ENCODE measurements at regions not wholly inside any gene's neighbourhood (a gene's known extent, or its start where the extent isn't known, plus 50 kb on each side); places are given as distances from the start of the nearest gene placed in this dataset.

GRCh38 chr9:80890124-80890523, 799.2 kb downstream of the TLE1 start:
- DNase-seq: no peak

GRCh38 chr9:80885894-80886293, 803.5 kb downstream of the TLE1 start:
- DNase-seq: no peak

- no peak for DNase-seq
Observed at GRCh38 chr9:80883826-80884579, 805.3 kb downstream of the TLE1 start.

- DNase-seq: no peak
Observed at GRCh38 chr9:80883426-80883825, 805.9 kb downstream of the TLE1 start.

GRCh38 chr9:80881940-80882339, 807.4 kb downstream of the TLE1 start:
- DNase-seq: no peak

GRCh38 chr9:80881320-80881719, 808.0 kb downstream of the TLE1 start:
- no peak for DNase-seq

GRCh38 chr9:80878556-80878955, 810.8 kb downstream of the TLE1 start:
- no peak for DNase-seq

GRCh38 chr9:80875947-80876346, 813.4 kb downstream of the TLE1 start:
- DNase-seq: no peak

- DNase-seq: no peak
Observed at GRCh38 chr9:80874276-80874675, 815.1 kb downstream of the TLE1 start.

GRCh38 chr9:80873861-80874260, 815.5 kb downstream of the TLE1 start:
- DNase-seq: no peak

GRCh38 chr9:80871596-80871995, 817.8 kb downstream of the TLE1 start:
- no peak for DNase-seq

GRCh38 chr9:80867731-80868130, 821.6 kb downstream of the TLE1 start:
- no peak for DNase-seq

GRCh38 chr9:80866576-80867227, 822.6 kb downstream of the TLE1 start:
- DNase-seq: no peak

GRCh38 chr9:80866121-80866520, 823.2 kb downstream of the TLE1 start:
- DNase-seq: no peak

GRCh38 chr9:80843028-80843427, 846.3 kb downstream of the TLE1 start:
- no peak for DNase-seq

- no peak for DNase-seq
Observed at GRCh38 chr9:80842389-80842788, 847.0 kb downstream of the TLE1 start.

GRCh38 chr9:80841888-80842287, 847.5 kb downstream of the TLE1 start:
- no peak for DNase-seq

GRCh38 chr9:80839821-80840675, 849.3 kb downstream of the TLE1 start:
- DNase-seq: no peak

GRCh38 chr9:80836013-80836412, 853.3 kb downstream of the TLE1 start:
- no peak for DNase-seq

- no peak for DNase-seq
Observed at GRCh38 chr9:80831751-80832150, 857.6 kb downstream of the TLE1 start.

- DNase-seq: no peak
Observed at GRCh38 chr9:80811656-80812055, 877.7 kb downstream of the TLE1 start.

- no peak for DNase-seq
Observed at GRCh38 chr9:80811003-80811402, 878.3 kb downstream of the TLE1 start.

GRCh38 chr9:80806671-80807070, 882.7 kb downstream of the TLE1 start:
- DNase-seq: no peak

GRCh38 chr9:80804873-80805272, 884.5 kb downstream of the TLE1 start:
- DNase-seq: no peak

All from T-helper 1 cell (primary cell).